Stomach smooth muscle (tissue), 2 donors: ENCODE measurements at regions not wholly inside any gene's neighbourhood (a gene's known extent, or its start where the extent isn't known, plus 50 kb on each side); places are given as distances from the start of the nearest gene placed in this dataset.
"Not testable (repeated sequence)": the region's sequence is repeated elsewhere in the genome, so short reads cannot be mapped to it uniquely, and the experiment has no call there.

ENCODE experiments used
- H3K27ac ChIP-seq: one replicate; pipeline ENCODE4 v1.7.0; 2013; ENCODE audit warnings: mild to moderate bottlenecking, low read length, inconsistent platforms
- H3K27me3 ChIP-seq, 2 donors: one replicate each; pipeline ENCODE4 v1.7.0; 2013; ENCODE audit warnings: low read length in 2 of 2; ENCODE audit not compliant: insufficient read depth in 2 of 2, control insufficient read depth in 1 of 2
- H3K36me3 ChIP-seq, 2 donors: one replicate each; pipeline ENCODE4 v1.7.0; 2013; ENCODE audit warnings: low read length in 2 of 2; ENCODE audit not compliant: control insufficient read depth in 2 of 2, insufficient read depth in 2 of 2
- H3K4me1 ChIP-seq: one replicate; pipeline ENCODE4 v1.7.0; 2013; ENCODE audit warnings: low read length; ENCODE audit not compliant: control insufficient read depth, insufficient read depth
- H3K4me3 ChIP-seq, 2 donors: one replicate each; pipeline ENCODE4 v1.7.0; 2013; ENCODE audit warnings: low read length in 2 of 2
- H3K9ac ChIP-seq, 2 donors: one replicate each; pipeline ENCODE4 v1.7.0; 2013; ENCODE audit warnings: low read length in 2 of 2, mild to moderate bottlenecking in 1 of 2
- H3K9me3 ChIP-seq, 2 donors: one replicate each; pipeline ENCODE4 v1.7.0; 2013; ENCODE audit warnings: low read length in 2 of 2; ENCODE audit not compliant: control insufficient read depth in 2 of 2
- donor health status: healthy.
- donor health status: Pancreatic carcinoma.

- H3K27me3 ChIP-seq, H3K9me3 ChIP-seq, H3K9ac ChIP-seq, H3K27ac ChIP-seq, H3K4me3 ChIP-seq, H3K36me3 ChIP-seq, H3K4me1 ChIP-seq: not testable (repeated sequence)
Measured at GRCh38 chr4:174382938-174383605, 99.4 kb downstream of the CEP44 start.
